SK-N-SH treated with all-trans-retinoic acid at 6 μM for 48 hours (cell line): ENCODE measurements at regions not wholly inside any gene's neighbourhood (a gene's known extent, or its start where the extent isn't known, plus 50 kb on each side); places are given as distances from the start of the nearest gene placed in this dataset.

Experiments
- ATAC-seq: fragments of 200-7000 bp; cut with Tn5 transposase; 3 replicates; pipeline ENCODE4 v1.9.1; 2020; ENCODE audit warnings: mild to moderate bottlenecking, moderate library complexity
- ARNTL ChIP-seq: fragments of 450-650 bp; formaldehyde crosslinking; IDR thresholded peaks from 2 replicates; pipeline ENCODE4 v1.5.0; 2020; ENCODE audit warnings: low read depth, mild to moderate bottlenecking, moderate library complexity, borderline replicate concordance
- BACH2 ChIP-seq: fragments of 250-450 bp; sonication (Bioruptor Pico); IDR thresholded peaks from 2 replicates; pipeline ENCODE4 v1.9.0; 2021; ENCODE audit warnings: mild to moderate bottlenecking, borderline replicate concordance
- CSDC2 ChIP-seq: fragments of 250-450 bp; sonication (Bioruptor Pico); IDR thresholded peaks from 2 replicates; pipeline ENCODE4 v1.5.0; 2020; ENCODE audit warnings: mild to moderate bottlenecking, moderate library complexity
- ESRRG ChIP-seq: fragments of 250-450 bp; sonication (Bioruptor Pico); IDR thresholded peaks from 2 replicates; pipeline ENCODE4 v1.6.1; 2021; ENCODE audit warnings: mild to moderate bottlenecking
- GLIS3 ChIP-seq: fragments of 250-450 bp; sonication (Bioruptor Pico); IDR thresholded peaks from 2 replicates; pipeline ENCODE4 v1.5.0; 2020; ENCODE audit warnings: mild to moderate bottlenecking, moderate library complexity
- OSR1 ChIP-seq: fragments of 250-450 bp; sonication (Bioruptor Pico); IDR thresholded peaks from 2 replicates; pipeline ENCODE4 v1.8.0; 2022; ENCODE audit warnings: moderate library complexity, mild to moderate bottlenecking, inconsistent platforms
- PPARA ChIP-seq: fragments of 250-450 bp; sonication (Bioruptor Pico); IDR thresholded peaks from 2 replicates; pipeline ENCODE4 v1.5.0; 2020; ENCODE audit warnings: mild to moderate bottlenecking, borderline replicate concordance
- RARB ChIP-seq: fragments of 250-450 bp; sonication (Bioruptor Pico); IDR thresholded peaks from 2 replicates; pipeline ENCODE4 v1.8.0; 2021; ENCODE audit warnings: mild to moderate bottlenecking, moderate library complexity
- SNAI2 ChIP-seq: fragments of 250-450 bp; sonication (Bioruptor Pico); IDR thresholded peaks from 2 replicates; pipeline ENCODE4 v1.5.0; 2020; ENCODE audit warnings: mild to moderate bottlenecking, moderate library complexity
- TCF4 ChIP-seq: fragments of 250-450 bp; sonication (Bioruptor Pico); IDR thresholded peaks from 2 replicates; pipeline ENCODE4 v1.8.0; 2021; ENCODE audit warnings: mild to moderate bottlenecking, moderate library complexity, borderline replicate concordance
- TOX ChIP-seq: fragments of 250-450 bp; sonication (Bioruptor Pico); IDR thresholded peaks from 2 replicates; pipeline ENCODE4 v1.8.0; 2021; ENCODE audit warnings: mild to moderate bottlenecking, moderate library complexity, borderline replicate concordance
- ZC3H10 ChIP-seq: fragments of 250-450 bp; sonication (Bioruptor Pico); IDR thresholded peaks from 2 replicates; pipeline ENCODE4 v1.5.1; 2021; ENCODE audit warnings: mild to moderate bottlenecking, moderate library complexity
- ZFP3 ChIP-seq: fragments of 250-450 bp; sonication (Bioruptor Pico); IDR thresholded peaks from 2 replicates; pipeline ENCODE4 v1.5.0; 2020; ENCODE audit warnings: mild to moderate bottlenecking, moderate library complexity
- ZFP30 ChIP-seq: fragments of 450-650 bp; formaldehyde crosslinking; IDR thresholded peaks from 2 replicates; pipeline ENCODE4 v1.5.0; 2022; ENCODE audit warnings: mild to moderate bottlenecking, moderate library complexity
- ZNF565 ChIP-seq: fragments of 450-650 bp; formaldehyde crosslinking; conservative IDR thresholded peaks from 2 replicates; pipeline ENCODE4 v1.5.0; 2020; ENCODE audit warnings: low read depth, mild to moderate bottlenecking, moderate library complexity
- ZNF70 ChIP-seq: fragments of 450-650 bp; formaldehyde crosslinking; IDR thresholded peaks from 2 replicates; pipeline ENCODE4 v1.5.0; 2020; ENCODE audit warnings: mild to moderate bottlenecking, moderate library complexity
- ZNF8 ChIP-seq: fragments of 450-650 bp; formaldehyde crosslinking; IDR thresholded peaks from 2 replicates; pipeline ENCODE4 v1.5.0; 2020; ENCODE audit warnings: mild to moderate bottlenecking, moderate library complexity
- TF ChIP-seq, protein P1 (sequence below): fragments of 250-450 bp; sonication (Bioruptor Pico); IDR thresholded peaks from 2 replicates; pipeline ENCODE4 v1.5.1; 2021; ENCODE audit warnings: mild to moderate bottlenecking, moderate library complexity
- TF ChIP-seq, protein P2 (sequence below): fragments of 250-450 bp; sonication (Bioruptor Pico); IDR thresholded peaks from 2 replicates; pipeline ENCODE4 v1.8.0; 2021; ENCODE audit warnings: low read depth, mild to moderate bottlenecking, moderate library complexity, borderline replicate concordance
- TF ChIP-seq, protein P3 (sequence below): fragments of 250-450 bp; sonication (Bioruptor Pico); IDR thresholded peaks from 2 replicates; pipeline ENCODE4 v1.8.0; 2020; ENCODE audit warnings: mild to moderate bottlenecking, moderate library complexity, borderline replicate concordance
- TF ChIP-seq, protein P4 (sequence below): fragments of 250-450 bp; sonication (Bioruptor Pico); IDR thresholded peaks from 2 replicates; pipeline ENCODE4 v1.5.0; 2020; ENCODE audit warnings: mild to moderate bottlenecking, moderate library complexity
- TF ChIP-seq, protein P5 (sequence below): fragments of 250-450 bp; sonication (Bioruptor Pico); IDR thresholded peaks from 2 replicates; pipeline ENCODE4 v1.5.1; 2020; ENCODE audit warnings: low read depth, mild to moderate bottlenecking, moderate library complexity

DNA sequence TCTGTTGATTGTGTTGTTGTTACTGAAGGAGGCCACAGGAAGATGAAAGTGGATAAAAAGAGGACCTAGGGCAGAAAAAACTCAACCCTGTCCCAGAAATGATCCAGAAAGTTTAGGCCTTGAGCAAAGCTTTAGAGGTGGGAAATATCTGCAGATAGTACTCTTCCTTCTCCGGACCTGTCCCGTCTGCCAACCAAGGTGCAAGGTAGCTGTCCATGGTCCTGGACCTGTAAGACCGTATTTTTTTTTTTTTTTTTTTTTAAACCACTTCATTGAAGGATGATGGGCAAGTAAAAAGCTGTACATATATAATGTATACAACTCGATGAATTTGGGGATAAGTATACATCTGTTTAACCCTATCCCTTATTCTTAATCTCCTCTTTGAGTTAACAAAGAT lies 225.9 kb downstream of the OLFM4 start:
- TF ChIP-seq, protein P1, sequence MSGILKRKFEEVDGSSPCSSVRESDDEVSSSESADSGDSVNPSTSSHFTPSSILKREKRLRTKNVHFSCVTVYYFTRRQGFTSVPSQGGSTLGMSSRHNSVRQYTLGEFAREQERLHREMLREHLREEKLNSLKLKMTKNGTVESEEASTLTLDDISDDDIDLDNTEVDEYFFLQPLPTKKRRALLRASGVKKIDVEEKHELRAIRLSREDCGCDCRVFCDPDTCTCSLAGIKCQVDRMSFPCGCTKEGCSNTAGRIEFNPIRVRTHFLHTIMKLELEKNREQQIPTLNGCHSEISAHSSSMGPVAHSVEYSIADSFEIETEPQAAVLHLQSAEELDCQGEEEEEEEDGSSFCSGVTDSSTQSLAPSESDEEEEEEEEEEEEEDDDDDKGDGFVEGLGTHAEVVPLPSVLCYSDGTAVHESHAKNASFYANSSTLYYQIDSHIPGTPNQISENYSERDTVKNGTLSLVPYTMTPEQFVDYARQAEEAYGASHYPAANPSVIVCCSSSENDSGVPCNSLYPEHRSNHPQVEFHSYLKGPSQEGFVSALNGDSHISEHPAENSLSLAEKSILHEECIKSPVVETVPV (CRISPR knock-in tag), result no peak
- TF ChIP-seq ZFP30 (CRISPR knock-in tag) (no peak), GLIS3 (CRISPR knock-in tag) (no peak), ARNTL (CRISPR knock-in tag) (no peak), CSDC2 (CRISPR knock-in tag) (no peak), PPARA (CRISPR knock-in tag) (no peak), ESRRG (CRISPR knock-in tag) (no peak), RARB (CRISPR knock-in tag) (no peak), OSR1 (CRISPR knock-in tag) (no peak), ZC3H10 (no peak), ZNF8 (CRISPR knock-in tag) (no peak), SNAI2 (CRISPR knock-in tag) (no peak), BACH2 (CRISPR knock-in tag) (no peak)
- TF ChIP-seq, protein P2, sequence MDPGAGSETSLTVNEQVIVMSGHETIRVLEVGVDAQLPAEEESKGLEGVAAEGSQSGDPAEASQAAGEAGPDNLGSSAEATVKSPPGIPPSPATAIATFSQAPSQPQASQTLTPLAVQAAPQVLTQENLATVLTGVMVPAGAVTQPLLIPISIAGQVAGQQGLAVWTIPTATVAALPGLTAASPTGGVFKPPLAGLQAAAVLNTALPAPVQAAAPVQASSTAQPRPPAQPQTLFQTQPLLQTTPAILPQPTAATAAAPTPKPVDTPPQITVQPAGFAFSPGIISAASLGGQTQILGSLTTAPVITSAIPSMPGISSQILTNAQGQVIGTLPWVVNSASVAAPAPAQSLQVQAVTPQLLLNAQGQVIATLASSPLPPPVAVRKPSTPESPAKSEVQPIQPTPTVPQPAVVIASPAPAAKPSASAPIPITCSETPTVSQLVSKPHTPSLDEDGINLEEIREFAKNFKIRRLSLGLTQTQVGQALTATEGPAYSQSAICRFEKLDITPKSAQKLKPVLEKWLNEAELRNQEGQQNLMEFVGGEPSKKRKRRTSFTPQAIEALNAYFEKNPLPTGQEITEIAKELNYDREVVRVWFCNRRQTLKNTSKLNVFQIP (CRISPR knock-in tag), result no peak
- TF ChIP-seq, protein P3, sequence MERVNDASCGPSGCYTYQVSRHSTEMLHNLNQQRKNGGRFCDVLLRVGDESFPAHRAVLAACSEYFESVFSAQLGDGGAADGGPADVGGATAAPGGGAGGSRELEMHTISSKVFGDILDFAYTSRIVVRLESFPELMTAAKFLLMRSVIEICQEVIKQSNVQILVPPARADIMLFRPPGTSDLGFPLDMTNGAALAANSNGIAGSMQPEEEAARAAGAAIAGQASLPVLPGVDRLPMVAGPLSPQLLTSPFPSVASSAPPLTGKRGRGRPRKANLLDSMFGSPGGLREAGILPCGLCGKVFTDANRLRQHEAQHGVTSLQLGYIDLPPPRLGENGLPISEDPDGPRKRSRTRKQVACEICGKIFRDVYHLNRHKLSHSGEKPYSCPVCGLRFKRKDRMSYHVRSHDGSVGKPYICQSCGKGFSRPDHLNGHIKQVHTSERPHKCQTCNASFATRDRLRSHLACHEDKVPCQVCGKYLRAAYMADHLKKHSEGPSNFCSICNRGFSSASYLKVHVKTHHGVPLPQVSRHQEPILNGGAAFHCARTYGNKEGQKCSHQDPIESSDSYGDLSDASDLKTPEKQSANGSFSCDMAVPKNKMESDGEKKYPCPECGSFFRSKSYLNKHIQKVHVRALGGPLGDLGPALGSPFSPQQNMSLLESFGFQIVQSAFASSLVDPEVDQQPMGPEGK, result no peak
- no peak for ATAC-seq

DNA sequence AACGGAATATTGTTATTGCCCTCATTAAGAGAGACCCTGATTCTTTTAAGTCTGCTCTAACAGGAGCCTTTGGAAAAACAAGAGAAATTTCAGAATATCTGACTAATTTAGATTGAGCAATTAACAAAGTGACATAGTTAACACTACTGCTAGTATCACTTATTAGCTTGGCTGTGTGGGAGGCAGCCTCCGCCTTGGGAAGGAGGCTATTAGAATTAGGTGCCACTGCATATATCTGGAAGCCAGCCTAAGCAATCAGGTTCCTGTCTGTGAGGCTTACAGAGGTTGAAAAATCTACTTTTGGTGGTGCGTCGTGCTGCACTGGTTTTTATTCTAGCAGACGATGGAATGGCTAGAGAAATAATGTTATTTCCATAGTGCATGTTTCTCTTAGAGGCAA lies 227.2 kb downstream of the OLFM4 start:
- TF ChIP-seq ZNF565 (CRISPR knock-in tag), result no peak
- no peak for TF ChIP-seq ESRRG (CRISPR knock-in tag)
- no peak for TF ChIP-seq ZC3H10
- TF ChIP-seq PPARA (CRISPR knock-in tag), result no peak
- ATAC-seq, result no peak

DNA sequence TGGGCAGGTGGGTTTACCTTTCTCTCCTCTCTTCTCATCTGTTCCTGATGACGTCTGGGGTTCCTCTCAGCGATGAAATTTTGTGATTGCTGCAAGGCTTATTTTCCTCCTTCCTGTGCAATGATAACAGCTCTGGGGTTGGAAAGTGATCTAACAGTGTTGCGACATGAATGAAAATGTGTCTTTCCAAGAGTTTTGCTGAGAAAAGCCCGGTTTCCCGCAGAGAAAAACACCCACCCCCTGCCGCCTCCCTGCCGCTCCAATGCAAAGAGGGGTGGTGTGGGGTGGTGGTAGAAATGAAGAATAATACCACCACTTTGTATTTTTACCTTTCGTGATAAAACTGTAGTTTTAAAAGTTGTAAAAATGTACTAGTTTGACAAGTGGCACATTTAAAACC lies 232.0 kb downstream of the OLFM4 start:
- no peak for TF ChIP-seq CSDC2 (CRISPR knock-in tag)
- TF ChIP-seq, protein P4, sequence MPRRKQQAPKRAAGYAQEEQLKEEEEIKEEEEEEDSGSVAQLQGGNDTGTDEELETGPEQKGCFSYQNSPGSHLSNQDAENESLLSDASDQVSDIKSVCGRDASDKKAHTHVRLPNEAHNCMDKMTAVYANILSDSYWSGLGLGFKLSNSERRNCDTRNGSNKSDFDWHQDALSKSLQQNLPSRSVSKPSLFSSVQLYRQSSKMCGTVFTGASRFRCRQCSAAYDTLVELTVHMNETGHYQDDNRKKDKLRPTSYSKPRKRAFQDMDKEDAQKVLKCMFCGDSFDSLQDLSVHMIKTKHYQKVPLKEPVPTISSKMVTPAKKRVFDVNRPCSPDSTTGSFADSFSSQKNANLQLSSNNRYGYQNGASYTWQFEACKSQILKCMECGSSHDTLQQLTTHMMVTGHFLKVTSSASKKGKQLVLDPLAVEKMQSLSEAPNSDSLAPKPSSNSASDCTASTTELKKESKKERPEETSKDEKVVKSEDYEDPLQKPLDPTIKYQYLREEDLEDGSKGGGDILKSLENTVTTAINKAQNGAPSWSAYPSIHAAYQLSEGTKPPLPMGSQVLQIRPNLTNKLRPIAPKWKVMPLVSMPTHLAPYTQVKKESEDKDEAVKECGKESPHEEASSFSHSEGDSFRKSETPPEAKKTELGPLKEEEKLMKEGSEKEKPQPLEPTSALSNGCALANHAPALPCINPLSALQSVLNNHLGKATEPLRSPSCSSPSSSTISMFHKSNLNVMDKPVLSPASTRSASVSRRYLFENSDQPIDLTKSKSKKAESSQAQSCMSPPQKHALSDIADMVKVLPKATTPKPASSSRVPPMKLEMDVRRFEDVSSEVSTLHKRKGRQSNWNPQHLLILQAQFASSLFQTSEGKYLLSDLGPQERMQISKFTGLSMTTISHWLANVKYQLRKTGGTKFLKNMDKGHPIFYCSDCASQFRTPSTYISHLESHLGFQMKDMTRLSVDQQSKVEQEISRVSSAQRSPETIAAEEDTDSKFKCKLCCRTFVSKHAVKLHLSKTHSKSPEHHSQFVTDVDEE (CRISPR knock-in tag), result no peak
- TF ChIP-seq ESRRG (CRISPR knock-in tag), result no peak
- TF ChIP-seq, protein P1 (CRISPR knock-in tag), result no peak
- no peak for TF ChIP-seq ZNF565 (CRISPR knock-in tag)
- no peak for TF ChIP-seq TCF4
- no peak for TF ChIP-seq GLIS3 (CRISPR knock-in tag)
- TF ChIP-seq, protein P3, result no peak
- TF ChIP-seq, protein P5, sequence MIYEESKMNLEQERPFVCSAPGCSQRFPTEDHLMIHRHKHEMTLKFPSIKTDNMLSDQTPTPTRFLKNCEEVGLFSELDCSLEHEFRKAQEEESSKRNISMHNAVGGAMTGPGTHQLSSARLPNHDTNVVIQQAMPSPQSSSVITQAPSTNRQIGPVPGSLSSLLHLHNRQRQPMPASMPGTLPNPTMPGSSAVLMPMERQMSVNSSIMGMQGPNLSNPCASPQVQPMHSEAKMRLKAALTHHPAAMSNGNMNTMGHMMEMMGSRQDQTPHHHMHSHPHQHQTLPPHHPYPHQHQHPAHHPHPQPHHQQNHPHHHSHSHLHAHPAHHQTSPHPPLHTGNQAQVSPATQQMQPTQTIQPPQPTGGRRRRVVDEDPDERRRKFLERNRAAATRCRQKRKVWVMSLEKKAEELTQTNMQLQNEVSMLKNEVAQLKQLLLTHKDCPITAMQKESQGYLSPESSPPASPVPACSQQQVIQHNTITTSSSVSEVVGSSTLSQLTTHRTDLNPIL (CRISPR knock-in tag), result no peak
- no peak for TF ChIP-seq BACH2 (CRISPR knock-in tag)
- no peak for TF ChIP-seq ZNF70 (CRISPR knock-in tag)
- no peak for TF ChIP-seq RARB (CRISPR knock-in tag)
- TF ChIP-seq PPARA (CRISPR knock-in tag), result no peak
- no peak for TF ChIP-seq TOX (CRISPR knock-in tag)
- no peak for TF ChIP-seq ZFP3 (CRISPR knock-in tag)
- no peak for TF ChIP-seq ZNF8 (CRISPR knock-in tag)
- TF ChIP-seq ARNTL (CRISPR knock-in tag), result no peak
- no peak for TF ChIP-seq SNAI2 (CRISPR knock-in tag)
- no peak for ATAC-seq
